GM12873 (cell line): ENCODE measurements at regions not wholly inside any gene's neighbourhood (a gene's known extent, or its start where the extent isn't known, plus 50 kb on each side); places are given as distances from the start of the nearest gene placed in this dataset.

Experiments used
- TF ChIP-seq, protein P1 (sequence below): IDR thresholded peaks from 2 replicates; pipeline ENCODE4 v1.5.1; 2012; ENCODE audit warnings: low read depth, mild to moderate bottlenecking, moderate library complexity, low read length, control low read depth; ENCODE audit not compliant: insufficient read depth; ENCODE audit errors: missing control alignments

DNA sequence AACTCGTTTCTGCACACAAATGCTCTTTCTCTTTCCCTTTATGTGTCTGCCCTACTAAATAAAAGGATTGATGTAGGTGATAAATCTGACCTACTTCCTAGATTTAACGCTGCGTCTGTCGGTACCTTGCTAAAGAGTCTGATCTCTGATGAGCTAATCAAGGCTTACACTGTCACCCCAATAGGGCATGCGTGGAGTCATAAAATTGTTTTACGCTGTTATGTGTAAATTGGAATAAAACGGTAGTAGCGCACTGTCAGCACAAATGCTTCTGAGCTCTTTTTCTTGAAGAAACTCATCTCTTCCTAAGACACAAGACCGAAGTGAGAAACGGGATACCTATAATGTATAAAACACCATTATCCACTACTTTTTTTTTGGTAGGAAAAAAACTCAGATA lies 2106.3 kb upstream of the WWC1 start:
- TF ChIP-seq, protein P1, sequence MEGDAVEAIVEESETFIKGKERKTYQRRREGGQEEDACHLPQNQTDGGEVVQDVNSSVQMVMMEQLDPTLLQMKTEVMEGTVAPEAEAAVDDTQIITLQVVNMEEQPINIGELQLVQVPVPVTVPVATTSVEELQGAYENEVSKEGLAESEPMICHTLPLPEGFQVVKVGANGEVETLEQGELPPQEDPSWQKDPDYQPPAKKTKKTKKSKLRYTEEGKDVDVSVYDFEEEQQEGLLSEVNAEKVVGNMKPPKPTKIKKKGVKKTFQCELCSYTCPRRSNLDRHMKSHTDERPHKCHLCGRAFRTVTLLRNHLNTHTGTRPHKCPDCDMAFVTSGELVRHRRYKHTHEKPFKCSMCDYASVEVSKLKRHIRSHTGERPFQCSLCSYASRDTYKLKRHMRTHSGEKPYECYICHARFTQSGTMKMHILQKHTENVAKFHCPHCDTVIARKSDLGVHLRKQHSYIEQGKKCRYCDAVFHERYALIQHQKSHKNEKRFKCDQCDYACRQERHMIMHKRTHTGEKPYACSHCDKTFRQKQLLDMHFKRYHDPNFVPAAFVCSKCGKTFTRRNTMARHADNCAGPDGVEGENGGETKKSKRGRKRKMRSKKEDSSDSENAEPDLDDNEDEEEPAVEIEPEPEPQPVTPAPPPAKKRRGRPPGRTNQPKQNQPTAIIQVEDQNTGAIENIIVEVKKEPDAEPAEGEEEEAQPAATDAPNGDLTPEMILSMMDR: no peak

DNA sequence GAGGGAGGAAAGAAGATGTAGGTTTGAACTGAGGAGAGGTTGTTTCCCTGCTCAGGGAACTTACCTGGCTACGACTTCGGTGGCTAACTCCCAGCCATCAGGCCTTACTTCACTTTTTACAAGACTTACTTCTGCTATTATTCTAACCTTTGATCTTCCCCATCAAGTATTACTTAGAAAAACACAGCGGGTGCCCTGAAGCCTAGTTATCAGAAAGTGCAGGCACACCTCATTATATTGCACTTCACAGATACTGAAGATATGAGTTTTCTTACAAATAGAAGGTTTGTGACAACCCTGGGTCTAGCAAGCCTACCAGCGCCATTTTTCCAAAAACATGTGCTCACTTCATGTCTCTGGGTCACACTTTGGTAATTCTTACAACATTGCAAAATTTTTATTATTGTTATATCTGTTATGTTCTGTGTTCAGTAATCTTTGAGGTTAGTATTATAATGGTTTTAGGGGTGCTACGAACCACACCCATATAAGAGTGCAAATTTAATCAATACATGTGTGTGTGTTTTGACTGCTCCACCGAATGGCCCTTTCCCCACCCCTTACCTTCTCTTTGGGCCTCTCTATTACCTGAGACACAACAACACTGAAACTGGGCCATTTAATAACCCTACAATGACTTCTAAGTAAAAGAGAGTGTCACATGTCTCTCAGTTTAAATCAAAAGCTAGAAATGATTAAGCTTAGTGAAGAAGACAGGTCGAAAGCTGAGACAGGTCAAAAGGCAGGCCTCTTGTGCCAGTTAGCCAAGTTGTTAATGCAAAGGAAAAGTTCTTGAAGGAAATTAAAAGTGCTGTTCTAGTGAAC lies 2102.7 kb upstream of the WWC1 start:
- TF ChIP-seq, protein P1: no peak

DNA sequence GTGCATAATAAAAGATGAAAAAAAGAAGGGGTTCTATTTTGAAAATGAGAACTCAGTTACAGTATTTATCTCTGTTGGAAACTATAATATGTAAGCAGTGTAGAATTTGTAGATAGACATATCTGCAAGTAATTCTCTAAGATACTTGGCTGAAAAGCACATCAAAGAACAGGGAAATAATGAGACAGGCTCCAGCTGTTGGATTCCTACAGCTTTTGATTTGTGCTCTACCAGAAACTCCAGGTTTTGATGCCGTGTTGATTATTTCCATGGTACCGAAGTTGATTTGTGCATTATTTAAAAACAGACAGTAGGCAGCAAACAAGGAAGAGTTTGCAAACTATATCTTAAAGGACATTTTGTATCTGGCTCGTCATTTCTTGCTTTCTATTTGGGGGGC lies 2098.7 kb upstream of the WWC1 start:
- TF ChIP-seq, protein P1: no peak

DNA sequence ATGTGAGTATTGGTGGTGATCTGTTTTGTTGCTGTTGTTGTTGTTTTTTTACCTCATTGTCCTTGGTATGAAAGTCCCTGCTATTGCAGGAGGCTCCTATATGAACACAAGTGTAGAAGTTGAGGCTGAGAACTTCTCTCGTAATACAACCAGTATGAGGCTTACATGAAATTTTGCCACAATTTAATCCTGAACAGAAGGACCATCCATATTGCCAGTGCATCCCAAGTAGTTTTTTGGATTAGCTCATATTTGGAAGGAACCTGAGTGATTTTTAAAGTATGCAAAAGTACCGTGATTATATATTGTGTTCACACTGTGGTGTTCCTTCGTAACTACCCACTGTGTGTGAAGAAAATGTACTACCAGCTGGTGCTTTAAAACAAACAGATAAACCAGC lies 2095.5 kb upstream of the WWC1 start:
- TF ChIP-seq, protein P1: no peak

DNA sequence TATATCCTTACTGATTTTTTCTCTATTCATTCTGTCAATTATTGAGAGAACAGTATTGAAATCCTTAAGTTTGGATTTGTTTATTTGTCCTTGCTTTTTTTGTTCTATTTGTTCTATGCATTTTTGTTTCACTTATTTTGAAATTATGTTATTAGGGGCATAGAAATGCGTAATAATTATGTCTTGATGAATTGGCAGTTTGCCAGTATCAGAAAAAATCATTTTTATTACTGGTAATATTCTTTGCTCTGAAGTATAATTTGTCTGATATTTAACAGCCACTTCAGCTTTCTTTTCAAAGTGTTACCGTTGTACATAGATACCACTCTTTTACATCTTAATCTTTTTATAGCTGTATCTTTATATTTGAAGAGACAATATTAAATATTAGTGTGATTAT lies 2090.9 kb upstream of the WWC1 start:
- TF ChIP-seq, protein P1: no peak

DNA sequence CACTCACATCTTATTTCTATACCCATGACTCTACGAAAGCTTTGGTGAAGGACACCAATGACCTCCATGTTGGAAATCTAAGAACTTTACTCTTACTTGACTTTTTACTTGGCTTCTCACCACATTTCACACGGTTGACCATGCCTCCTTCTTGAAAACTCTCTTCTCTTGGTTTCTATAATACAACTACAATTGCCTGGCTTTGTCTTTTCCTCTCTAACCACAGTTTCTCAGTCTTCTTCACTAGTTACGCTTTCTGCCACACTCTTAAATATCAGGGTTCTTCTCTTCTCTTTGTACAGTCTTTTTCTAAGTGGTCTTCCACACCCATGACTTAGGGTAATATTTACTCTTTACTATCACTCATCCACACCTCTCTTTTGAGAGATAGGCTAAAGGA lies 2079.8 kb upstream of the WWC1 start:
- TF ChIP-seq, protein P1: no peak

DNA sequence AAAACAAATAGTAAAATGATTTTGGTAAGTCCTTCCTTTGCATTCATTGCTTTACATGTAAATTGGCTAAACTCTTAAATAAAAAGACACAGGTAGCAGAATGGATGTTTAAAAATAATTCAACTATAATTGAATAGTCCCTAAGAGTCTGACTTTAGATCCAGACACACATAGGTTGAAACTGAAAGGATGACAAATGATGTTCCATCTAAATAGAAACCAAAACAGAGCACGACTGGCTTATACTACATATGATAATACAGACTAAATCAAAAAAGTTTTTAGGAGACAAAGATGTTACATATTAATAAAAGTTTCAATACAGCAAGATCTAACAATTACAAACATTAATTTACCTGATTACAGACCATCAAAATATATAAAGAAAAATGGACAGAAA lies 2055.1 kb upstream of the WWC1 start:
- TF ChIP-seq, protein P1: no peak

DNA sequence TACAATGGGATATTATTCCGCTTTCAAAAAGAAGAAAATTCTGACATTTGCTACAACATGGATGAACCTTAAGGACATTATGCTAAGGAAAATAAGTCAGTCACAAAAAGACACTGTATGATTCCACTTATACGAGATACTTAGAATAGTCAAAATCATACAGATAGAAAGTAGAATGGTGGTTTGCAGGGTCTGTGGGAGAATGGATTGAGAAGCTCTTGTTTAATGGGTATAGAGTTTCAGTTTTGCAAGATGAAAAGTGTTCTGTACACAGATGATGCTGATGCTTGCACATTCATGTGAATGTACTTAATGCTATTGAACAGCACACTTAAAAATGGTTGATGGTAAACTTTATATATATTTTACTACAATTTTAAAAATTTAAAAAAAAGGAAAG lies 2050.7 kb upstream of the WWC1 start:
- TF ChIP-seq, protein P1: no peak
